K562 (cell line): ENCODE measurements at regions not wholly inside any gene's neighbourhood (a gene's known extent, or its start where the extent isn't known, plus 50 kb on each side); places are given as distances from the start of the nearest gene placed in this dataset.

Experiments used
- ATAC-seq: fragments of 200-7000 bp; cut with Tn5 transposase; 3 replicates; pipeline ENCODE4 v1.9.1; 2020; ENCODE audit warnings: moderate library complexity
- BruUV-seq: library from RNA; stranded (reverse); fragments of 400-500 nt; replicated peaks from 2 replicates; lab custom pipeline; 2021; lab: Mats Ljungman, UMichigan
- CTCF ChIA-PET: fragments of 300-600 bp; formaldehyde crosslinking; extraction: SDS; loops from one replicate; lab custom pipeline; 2021; ENCODE audit warnings: low intra/inter-chr PET ratio; lab: Yijun Ruan, JAX
- POLR2A ChIA-PET: fragments of 300-600, 350-650 bp; sonication (Branson Sonifier 250); formaldehyde crosslinking; extraction: SDS; loops from one replicate; lab custom pipeline; 2021; ENCODE audit warnings: antibody characterized with exemption, inconsistent platforms; lab: Yijun Ruan, JAX
- DNase-seq, 4 experiments: peaks; one replicate each; pipeline versions ENCODE4 v3.0.0 to v3.0.0-alpha.2; 2011 to 2018; ENCODE audit warnings: low spot score in 3 of 4, mixed read lengths in 3 of 4; ENCODE audit errors: extremely low read depth in 1 of 4
- FAIRE-seq: peaks from 2 replicates; lab custom pipeline; 2011; peaks lifted over from hg19 to GRCh38; lab: Jason Lieb, UNC
- H2AFZ ChIP-seq: 2 replicates; pipeline ENCODE4 v1.6.0; 2011; ENCODE audit warnings: low read depth, low read length, control low read depth, inconsistent platforms
- H3K27ac ChIP-seq: fragments of 200-600 bp; 3 replicates; pipeline ENCODE4 v1.8.0; 2011; ENCODE audit warnings: low read depth, mild to moderate bottlenecking, control low read depth, inconsistent platforms, low read length, moderate library complexity, mixed read lengths; ENCODE audit errors: extremely low read depth
- H3K27me3 ChIP-seq, 2 experiments: fragments of 300-600 bp in 1 of 2; 2 replicates in 1 of 2; 3 replicates in 1 of 2; pipeline versions ENCODE4 v1.6.0 to v1.8.0; 2011; ENCODE audit warnings: inconsistent platforms in 2 of 2, low read length in 2 of 2, mild to moderate bottlenecking in 1 of 2, mixed read lengths in 1 of 2, moderate library complexity in 1 of 2; ENCODE audit not compliant: control insufficient read depth in 2 of 2, insufficient read depth in 2 of 2
- H3K36me3 ChIP-seq: fragments of 300-600 bp; 3 replicates; pipeline ENCODE4 v1.8.0; 2011; ENCODE audit warnings: mild to moderate bottlenecking, low read length, inconsistent platforms; ENCODE audit not compliant: control insufficient read depth, insufficient read depth
- H3K4me1 ChIP-seq, 2 experiments: fragments of 200-600 bp in 1 of 2; replicated peaks in 1 of 2; 2 replicates in 1 of 2; 3 replicates in 1 of 2; pipeline versions ENCODE4 v1.5.1 to v1.8.0; 2011; ENCODE audit warnings: inconsistent platforms in 2 of 2, low read length in 2 of 2, mild to moderate bottlenecking in 1 of 2, mixed read lengths in 1 of 2, moderate library complexity in 1 of 2; ENCODE audit not compliant: control insufficient read depth in 2 of 2, insufficient read depth in 2 of 2
- H3K4me2 ChIP-seq: 2 replicates; pipeline ENCODE4 v1.6.1; 2011; ENCODE audit warnings: low read length, control low read depth, inconsistent platforms, mixed read lengths; ENCODE audit not compliant: insufficient read depth
- H3K4me3 ChIP-seq: fragments of 200-600 bp; sonication (generic), shearing (Covaris generic); 2 replicates; pipeline ENCODE4 v1.5.1; 2016; ENCODE audit warnings: control low read depth, inconsistent platforms
- H3K79me2 ChIP-seq: fragments of 200-600 bp; 3 replicates; pipeline ENCODE4 v1.8.0; 2011; ENCODE audit warnings: low read length, inconsistent platforms; ENCODE audit not compliant: control insufficient read depth, insufficient read depth
- H3K9ac ChIP-seq, 2 experiments: 2 replicates each; pipeline versions ENCODE4 v1.6.0 to v1.6.1; 2011; ENCODE audit warnings: low read depth in 2 of 2, low read length in 2 of 2, control low read depth in 1 of 2, inconsistent platforms in 1 of 2, mild to moderate bottlenecking in 1 of 2, mixed read lengths in 1 of 2; ENCODE audit not compliant: insufficient read depth in 1 of 2
- H3K9me1 ChIP-seq: one replicate; pipeline ENCODE4 v1.6.0; 2011; ENCODE audit warnings: inconsistent platforms, mild to moderate bottlenecking, low read length, moderate library complexity; ENCODE audit not compliant: control insufficient read depth, insufficient read depth
- H3K9me3 ChIP-seq: replicated peaks from 2 replicates; pipeline ENCODE4 v1.5.1; 2011; ENCODE audit warnings: low read depth, low read length, inconsistent platforms; ENCODE audit not compliant: control insufficient read depth, insufficient read depth
- H4K20me1 ChIP-seq: replicated peaks from 2 replicates; pipeline ENCODE4 v1.6.1; 2011; ENCODE audit warnings: low read length, inconsistent platforms, mixed read lengths; ENCODE audit not compliant: control insufficient read depth, insufficient read depth
- CHD7 ChIP-seq: fragments of 200-600 bp; sonication (generic); IDR thresholded peaks from one replicate; pipeline ENCODE4 v1.6.1; 2012; ENCODE audit warnings: mild to moderate bottlenecking, low read depth, low read length, inconsistent platforms
- CREB5 ChIP-seq: fragments of 250-450 bp; sonication (Bioruptor Pico); IDR thresholded peaks from 2 replicates; pipeline ENCODE4 v1.5.0; 2020; ENCODE audit warnings: mild to moderate bottlenecking
- DLX4 ChIP-seq: fragments of 250-450 bp; sonication (Bioruptor Pico); IDR thresholded peaks from 2 replicates; pipeline ENCODE4 v1.6.1; 2021; ENCODE audit warnings: mild to moderate bottlenecking
- GABPB2 ChIP-seq: fragments of 250-450 bp; sonication (Bioruptor Pico); conservative IDR thresholded peaks from 2 replicates; pipeline ENCODE4 v1.5.1; 2021; ENCODE audit warnings: mild to moderate bottlenecking
- GTF2F1 ChIP-seq: IDR thresholded peaks from 2 replicates; pipeline ENCODE4 v1.6.1; 2011; ENCODE audit warnings: low read depth, low read length, improper control_type of control experiment
- SP1 ChIP-seq: sonication (generic); formaldehyde crosslinking; IDR thresholded peaks from 2 replicates; pipeline ENCODE4 v1.8.1; 2022; ENCODE audit warnings: mild to moderate bottlenecking, missing genetic modification reagents
- SRSF9 ChIP-seq: fragments of 200-400 bp; formaldehyde crosslinking; IDR thresholded peaks from 2 replicates; pipeline ENCODE4 v1.6.1; 2017; ENCODE audit warnings: low read depth, low read length, borderline replicate concordance
- WHSC1 ChIP-seq: IDR thresholded peaks from one replicate; pipeline ENCODE4 v1.6.1; 2012; ENCODE audit warnings: low read length, control low read depth, inconsistent platforms
- ZNF589 ChIP-seq: fragments of 200-800 bp; sonication (Bioruptor generic); IDR thresholded peaks from 2 replicates; pipeline ENCODE4 v1.6.1; 2016; ENCODE audit warnings: low read depth, missing genetic modification characterization, missing compliant biosample characterization
- WGBS: fragments of 100-300 bp; shearing (Covaris generic); methylation state at CpG from one replicate; pipeline ENCODE4 v1.1.6; 2016; ENCODE audit warnings: low coverage, mixed read lengths; ENCODE audit not compliant: insufficient coverage; ENCODE audit errors: missing lambda C conversion rate; 5-methylcytosine and 5-hydroxymethylcytosine counted together
- in situ Hi-C: fragments of 300-500 bp; cut with MboI; formaldehyde crosslinking; loops from 4 replicates; pipeline ENCODE4 v1.15.0; 2018; ENCODE audit warnings: inconsistent platforms, mixed read lengths
- intact Hi-C: fragments of 100-400 bp; cut with micrococcal nuclease; formaldehyde crosslinking; loops from 2 replicates; pipeline ENCODE4 v1.14.2; 2022

- TF ChIP-seq SRSF9 = no peak
- TF ChIP-seq WHSC1 = no peak
- TF ChIP-seq CREB5 (CRISPR knock-in tag) = no peak
These were observed 611.0 kb downstream of the DOK5 start (continued) for GRCh38 chr20:55086421-55086820.

GRCh38 chr20:55079917-55080316, 604.5 kb downstream of the DOK5 start:
- H3K9me1 ChIP-seq = no peaks in the 10 kb centered on the region
- no peaks in the 10 kb centered on the region for H3K4me1 ChIP-seq
- H3K9me3 ChIP-seq = no peaks in the 10 kb centered on the region
- ChIA-PET POLR2A (no interaction called here), CTCF (no interaction called here)
- no peak overlapping the region for H3K27ac ChIP-seq
- H3K4me2 ChIP-seq = no peak overlapping the region
- H3K9ac ChIP-seq = no peak overlapping the region
- ATAC-seq = no peak
- H3K79me2 ChIP-seq = no peaks in the 10 kb centered on the region
- in situ Hi-C loops (loop anchor here (25.0 kb wide), 1 partner anchor 1282 kb away; the partner anchor contains the start of gene FAM210B), intact Hi-C loops (no loop called here)
- no peak for FAIRE-seq
- no peaks in the 10 kb centered on the region for H3K36me3 ChIP-seq
- WGBS = 4% methylated on average over 4 of the region's 4 CpGs
- no TSS peak for BruUV-seq
- H3K4me3 ChIP-seq = no peak overlapping the region
- no peak for DNase-seq
- H2AFZ ChIP-seq = no peak overlapping the region
- H3K27me3 ChIP-seq = no peaks in the 10 kb centered on the region
- H4K20me1 ChIP-seq = no peaks in the 10 kb centered on the region
- TF ChIP-seq GTF2F1 (no peak), SP1 (CRISPR knock-in tag) (no peak), DLX4 (CRISPR knock-in tag) (no peak), GABPB2 (no peak), ZNF589 (CRISPR knock-in tag) (no peak), CHD7 (no peak)
